ELR (cell line): ENCODE measurements at regions not wholly inside any gene's neighbourhood (a gene's known extent, or its start where the extent isn't known, plus 50 kb on each side); places are given as distances from the start of the nearest gene placed in this dataset.
"Not testable (repeated sequence)": the region's sequence is repeated elsewhere in the genome, so short reads cannot be mapped to it uniquely, and the experiment has no call there.

ENCODE experiments used
- DNase-seq: peaks from one replicate; pipeline ENCODE4 v3.0.0-alpha.2; 2015; ENCODE audit warnings: low read depth

DNA sequence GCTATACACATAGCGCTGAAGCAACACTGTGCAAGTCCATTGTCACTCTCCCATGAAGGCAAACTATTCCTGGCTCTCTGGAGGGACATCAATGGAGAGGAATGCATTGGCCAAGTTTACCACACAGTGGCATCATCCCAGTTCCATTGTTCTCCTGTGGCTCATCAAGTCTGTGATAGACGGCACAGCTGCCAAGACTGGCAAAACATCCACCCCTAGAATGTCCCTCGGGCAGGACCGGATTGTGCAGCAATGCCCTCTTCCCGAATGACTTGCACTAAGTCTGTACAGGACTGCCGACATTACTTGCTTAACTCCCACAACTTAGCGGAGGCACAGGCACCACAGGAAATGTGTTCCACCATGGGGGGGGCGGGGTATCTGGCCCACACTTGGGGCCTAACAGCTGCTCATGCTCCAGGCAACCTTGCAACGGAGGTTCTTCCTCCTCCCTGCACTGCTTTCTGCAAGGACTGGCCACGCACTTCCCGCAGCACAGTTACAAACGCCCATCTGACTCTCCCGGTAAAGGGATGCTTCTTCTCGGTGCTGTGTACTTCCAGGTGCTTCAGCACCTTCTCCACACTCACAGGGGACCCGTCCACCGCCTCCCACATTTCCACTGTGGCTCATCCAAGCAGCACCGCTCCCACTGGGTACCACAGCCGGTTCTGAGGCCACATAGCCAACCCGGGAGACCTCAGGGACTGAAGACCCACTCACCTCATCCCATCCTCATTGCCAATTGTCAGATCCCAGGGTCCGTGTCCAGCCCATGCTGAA lies 1309.6 kb upstream of the RAG2 start:
- DNase-seq = no peak

DNA sequence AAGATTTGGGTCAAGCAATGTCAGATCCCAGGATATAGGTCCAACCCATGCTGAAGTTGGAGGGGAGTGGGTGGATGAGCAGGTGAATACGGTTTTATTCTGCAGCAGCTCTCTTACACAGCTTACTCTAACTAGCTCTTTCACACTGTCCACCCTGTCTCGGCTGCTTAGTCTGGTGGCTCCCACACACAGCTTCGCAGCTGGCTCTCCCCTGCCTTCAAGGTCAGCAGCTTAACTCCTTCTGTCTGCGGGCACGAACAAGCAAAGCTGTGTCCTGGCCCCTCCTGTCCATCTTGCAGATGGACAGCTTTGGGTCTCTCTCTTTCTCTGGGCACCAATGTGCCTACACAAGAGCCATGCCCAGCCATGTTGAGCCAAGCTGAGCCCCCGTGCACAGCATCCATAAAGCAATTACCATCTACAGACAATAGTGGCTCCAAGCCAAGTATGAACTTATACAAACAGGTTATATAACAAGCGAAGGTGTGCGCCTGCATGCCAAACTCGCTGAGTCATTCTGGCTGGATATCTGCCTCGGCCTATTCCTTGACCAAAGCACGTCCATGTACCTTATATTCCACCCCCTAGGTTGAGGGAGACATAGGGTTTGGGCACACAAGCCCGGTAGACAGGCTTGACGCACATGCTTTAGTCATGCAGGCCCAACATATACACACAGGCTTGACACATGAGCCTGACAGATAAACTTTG lies 1307.8 kb upstream of the RAG2 start:
- no peak for DNase-seq

DNA sequence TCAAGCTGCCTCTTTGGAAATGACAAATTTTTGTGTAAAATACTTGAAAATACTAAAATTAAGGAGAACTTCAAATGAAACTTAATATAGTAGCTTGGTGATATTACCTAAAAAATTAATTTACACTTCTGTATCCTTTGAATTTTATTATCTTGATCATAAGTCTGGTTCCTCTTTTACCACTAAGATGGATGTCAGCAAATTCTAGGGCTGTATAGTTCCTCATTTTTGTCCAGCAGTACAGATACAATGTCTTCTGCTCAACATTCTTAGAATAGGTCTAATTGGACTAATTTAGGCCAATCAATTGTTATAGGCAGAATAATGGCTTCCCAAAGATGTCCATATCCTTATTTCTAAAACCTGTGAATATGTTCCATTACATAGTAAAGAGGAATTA lies 1298.0 kb upstream of the RAG2 start:
- DNase-seq = no peak

DNA sequence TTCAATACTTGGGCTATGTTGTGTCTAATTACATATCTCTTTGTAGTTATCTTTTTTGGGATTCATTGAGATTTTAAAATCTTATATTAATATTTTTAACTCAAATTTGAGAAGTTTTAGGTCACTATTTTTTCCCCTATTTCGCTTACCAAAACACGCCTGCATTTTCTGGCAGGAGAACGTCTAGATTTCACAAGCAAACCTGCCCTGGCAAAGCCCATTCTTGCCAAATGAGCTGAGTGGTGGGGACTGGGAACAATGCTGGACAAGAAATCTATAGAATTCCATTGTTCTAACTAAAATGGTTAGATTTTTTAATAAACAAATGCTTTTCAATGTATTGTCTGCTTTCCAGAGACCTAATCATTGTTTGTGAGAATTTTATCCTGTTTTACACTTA lies 1283.7 kb upstream of the RAG2 start:
- DNase-seq = no peak

DNA sequence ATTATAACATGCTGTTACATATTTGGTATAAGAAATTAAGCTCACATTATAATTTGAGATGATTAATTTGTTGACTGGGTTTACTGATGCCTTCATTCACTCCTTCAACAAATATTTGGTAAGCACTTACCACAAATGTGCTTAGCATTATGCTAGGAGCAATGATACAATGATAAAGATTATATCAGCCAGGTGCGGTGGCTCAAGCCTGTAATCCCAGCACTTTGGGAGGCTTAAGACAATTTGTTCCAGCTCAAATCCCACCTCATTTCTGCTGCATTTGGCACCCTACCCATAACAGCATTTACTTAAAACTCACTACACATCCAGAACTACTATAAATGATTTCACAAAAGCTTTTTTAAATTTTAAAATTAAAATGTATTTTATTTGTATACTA lies 1263.6 kb upstream of the RAG2 start:
- DNase-seq = no peak

DNA sequence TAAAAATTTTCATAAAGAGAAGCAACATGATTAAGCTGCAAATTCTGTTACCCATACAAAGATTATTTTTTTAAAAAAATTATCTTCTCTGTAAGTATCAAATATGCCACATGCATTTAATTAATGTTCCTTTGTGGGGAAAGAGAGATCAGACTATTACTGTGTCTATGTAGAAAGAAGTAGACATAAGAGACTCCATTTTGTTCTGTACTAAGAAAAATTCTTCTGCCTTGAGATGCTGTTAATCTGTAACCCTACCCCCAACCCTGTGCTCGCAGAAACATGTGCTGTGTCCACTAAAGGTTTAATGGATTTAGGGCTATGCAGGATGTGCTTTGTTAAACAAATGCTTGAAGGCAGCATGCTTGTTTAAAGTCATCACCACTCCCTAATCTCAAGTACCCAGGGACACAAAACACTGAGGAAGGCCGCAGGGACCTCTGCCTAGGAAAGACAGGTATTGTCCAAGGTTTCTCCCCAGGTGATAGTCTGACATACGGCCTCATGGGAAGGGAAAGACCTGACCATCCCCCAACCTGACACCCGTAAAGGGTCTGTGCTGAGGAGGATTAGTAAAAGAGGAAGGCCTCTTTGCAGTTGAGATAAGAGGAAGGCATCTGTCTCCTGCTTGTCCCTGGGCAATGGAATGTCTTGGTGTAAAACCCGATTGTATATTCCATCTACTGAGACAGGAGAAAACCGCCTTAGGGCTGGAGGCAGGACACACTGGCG lies 1260.9 kb upstream of the RAG2 start:
- DNase-seq = not testable (repeated sequence)

DNA sequence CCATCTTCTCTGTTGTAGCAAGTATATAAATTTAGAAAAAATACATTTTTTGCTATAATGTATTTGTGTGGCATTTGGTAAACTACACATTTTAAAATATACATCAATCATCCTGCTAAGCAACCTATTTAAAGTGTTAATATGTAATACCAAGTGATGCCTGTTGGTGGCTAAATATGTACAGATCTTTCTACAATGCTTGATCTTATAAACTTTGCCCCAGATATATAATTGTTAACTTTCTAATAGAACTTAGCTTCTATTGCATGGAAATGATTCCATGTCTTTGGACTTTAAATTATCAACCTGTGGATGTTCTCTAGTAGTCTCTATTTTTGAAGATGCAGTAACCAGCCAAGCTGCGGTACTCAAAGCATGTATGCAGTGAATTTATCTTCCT lies 1260.4 kb upstream of the RAG2 start:
- DNase-seq = peak; percentile 11

DNA sequence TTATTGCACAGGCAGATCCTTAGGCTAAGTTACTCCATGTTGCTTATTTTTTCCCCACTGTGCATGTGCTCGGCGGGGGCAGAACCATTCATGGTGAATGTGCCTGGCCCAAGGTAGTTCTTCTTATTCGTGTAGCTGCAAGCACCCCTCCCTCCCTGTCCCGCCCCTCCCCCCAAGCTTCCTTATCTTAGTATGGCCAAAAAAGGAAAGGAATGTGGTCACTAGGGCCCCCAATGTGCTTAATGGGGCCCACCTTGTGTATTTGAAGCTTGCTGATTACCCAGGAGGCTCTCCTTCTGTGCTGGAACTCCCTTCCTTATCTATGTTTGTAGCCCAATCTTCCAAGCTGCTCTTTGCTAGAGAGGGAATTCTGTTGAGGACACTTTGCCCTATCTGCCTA lies 1259.7 kb upstream of the RAG2 start:
- no peak for DNase-seq

DNA sequence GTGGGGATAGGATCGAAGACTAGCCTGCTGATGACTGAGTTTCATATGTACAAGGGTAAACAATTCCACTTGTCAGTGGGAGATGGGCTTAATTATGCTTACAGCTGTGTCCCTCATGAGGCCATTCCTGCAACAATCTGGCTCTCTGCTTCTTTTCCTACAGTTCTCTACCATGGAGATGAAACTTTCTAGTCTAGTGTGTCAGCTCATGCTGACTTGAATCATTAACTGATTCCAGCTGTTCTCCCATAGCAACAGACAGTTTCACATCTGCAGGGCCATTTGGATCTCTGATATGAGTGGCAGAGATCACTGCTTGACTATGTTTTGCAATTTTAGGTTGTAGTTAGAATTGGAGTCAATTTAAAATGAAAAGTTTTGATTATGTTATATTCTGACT lies 1251.7 kb upstream of the RAG2 start:
- no peak for DNase-seq

DNA sequence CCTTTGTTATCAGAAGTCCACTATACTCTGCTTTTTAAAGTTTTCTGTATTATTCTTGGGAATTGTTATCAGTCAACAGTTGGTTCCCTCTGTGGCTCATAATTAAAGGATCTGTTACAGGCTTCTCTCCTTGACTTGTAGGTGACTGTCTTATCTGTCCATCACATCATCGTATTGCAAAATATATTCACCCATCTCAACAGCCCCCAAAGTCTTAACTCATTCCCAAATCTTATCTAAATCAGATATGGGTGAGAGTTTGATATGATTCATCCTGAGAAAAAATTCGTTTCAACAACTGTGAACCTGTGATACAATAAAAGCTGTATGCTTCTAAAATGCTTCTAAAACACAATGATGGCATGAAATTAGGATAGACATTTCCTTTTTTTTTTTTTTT lies 1245.6 kb upstream of the RAG2 start:
- DNase-seq = no peak

DNA sequence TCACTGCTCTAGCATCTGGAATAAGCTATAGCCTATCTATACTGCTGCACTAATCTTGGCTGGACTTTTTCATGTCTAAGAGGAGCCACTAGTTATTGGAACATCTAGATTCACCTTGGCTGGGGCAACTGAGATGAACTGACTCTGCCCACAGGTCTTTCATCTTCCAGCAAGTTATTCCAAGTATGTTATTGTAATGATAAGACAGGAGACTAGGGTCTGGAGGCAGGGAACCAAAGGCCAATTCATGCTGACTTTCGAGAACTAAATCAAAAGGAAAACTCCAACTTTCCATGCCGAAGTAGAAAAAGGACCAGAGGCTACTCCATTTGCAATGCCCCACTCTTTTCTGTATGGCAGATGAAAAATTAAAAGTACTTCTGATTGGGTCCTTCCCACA lies 1243.0 kb upstream of the RAG2 start:
- DNase-seq = no peak

DNA sequence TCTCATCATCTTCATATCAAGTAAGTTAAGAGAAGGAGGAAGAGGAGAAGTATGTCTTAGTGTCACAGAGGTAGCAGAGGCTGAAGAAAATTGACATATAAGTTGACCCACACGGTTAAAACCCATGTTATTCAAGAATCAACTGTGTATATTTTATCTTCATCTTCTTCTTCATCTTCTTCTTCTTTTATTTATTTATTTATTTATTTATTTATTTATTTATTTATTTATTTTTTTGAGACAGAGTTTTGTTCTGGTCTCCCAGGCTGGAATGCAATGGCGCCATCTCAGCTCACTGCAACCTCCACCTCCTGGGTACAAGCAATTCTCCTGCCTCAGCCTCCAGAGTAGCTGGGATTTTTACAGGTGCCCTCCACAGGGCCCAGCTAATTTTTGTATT lies 1242.3 kb upstream of the RAG2 start:
- not testable (repeated sequence) for DNase-seq

DNA sequence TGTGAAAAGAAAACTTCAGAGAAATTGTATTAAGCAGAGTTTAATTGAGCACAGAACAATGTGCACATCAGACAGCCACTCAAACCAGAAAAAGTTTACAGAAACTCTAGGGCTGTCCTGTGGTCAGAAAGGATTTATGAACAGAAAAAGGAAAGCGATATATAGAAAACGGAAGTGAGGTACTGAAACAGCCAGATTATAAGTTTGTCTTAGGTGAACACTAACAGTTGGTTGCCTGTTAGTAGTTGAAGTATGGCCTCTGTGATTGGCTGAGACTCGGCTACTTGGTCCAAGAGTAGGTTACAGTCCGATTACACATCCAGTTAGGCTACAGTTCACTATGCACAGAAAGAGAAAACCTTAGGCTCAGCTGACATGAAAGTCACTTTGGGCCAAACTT lies 1232.5 kb upstream of the RAG2 start:
- no peak for DNase-seq

DNA sequence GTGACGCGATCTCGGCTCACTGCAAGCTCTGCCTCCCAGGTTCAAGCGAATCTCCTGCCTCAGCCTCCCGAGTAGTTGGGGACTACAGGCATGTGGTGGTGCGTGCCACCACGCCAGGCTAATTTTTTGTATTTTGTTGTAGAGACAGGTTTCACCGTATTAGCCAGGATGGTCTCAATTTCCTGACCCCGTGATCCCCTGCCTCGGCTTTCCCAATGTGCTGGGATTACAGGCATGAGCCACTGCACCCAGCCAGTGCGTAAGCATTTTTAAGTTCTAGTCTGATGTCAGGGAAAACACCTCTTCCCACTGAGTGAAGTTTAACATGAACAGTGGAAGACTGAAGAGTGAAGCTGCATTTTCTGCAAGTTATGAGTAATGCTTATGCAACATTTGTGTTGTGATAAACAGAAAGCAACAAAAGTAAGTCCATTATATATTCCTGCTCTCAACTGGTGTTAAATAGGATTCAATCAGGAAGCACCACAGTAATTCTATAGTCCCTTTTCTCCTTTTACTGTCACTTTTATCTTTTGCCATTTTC lies 1219.8 kb upstream of the RAG2 start:
- DNase-seq = no peak

DNA sequence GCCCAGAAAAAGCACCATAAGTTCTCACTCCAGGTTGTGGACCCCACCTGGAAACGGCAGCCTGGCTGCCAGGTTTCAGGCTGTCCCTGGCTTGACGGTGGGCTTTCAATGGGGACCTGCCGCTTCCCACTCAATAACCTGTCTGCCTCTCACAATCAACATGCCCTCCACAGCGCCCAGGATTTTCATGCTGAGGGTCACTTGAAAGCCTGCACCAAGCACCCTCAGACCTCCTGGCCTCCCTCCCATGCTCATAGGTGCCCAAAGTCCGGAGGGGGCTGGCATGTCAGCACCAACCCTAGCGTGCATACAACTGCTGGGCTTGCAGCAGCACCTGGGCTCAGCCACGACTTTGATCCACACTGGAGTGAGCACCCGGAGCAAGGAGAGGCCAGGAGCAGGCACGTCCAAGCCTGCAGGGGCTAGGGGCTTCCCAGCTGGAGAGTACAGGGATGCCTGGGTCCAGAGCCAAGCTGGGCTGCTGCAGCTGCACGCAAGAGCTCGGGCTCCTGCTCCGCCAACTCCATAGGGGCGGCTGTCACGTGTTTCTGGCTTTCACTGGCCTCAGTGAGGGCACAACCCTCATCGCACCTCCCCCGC lies 1214.3 kb upstream of the RAG2 start:
- no peak for DNase-seq

DNA sequence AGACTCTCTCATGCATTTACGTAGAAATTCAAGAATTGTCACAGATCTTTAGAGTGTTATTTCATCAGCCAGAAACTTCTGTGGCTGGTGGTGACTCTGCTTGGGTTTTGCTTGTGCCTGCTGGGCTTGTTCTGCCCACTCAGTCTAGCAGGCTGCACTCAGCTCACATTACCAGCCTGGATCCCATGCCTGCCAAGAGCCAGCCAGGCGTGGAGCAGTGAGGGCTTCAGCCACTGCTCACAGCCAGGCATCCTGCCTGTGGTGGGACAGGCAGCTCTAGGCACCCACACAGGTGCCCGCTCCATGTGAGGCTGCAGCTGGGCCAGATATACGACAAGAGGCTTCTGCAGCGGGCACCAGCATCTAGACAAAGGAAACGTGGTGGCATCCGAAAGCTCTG lies 1213.3 kb upstream of the RAG2 start:
- no peak for DNase-seq

DNA sequence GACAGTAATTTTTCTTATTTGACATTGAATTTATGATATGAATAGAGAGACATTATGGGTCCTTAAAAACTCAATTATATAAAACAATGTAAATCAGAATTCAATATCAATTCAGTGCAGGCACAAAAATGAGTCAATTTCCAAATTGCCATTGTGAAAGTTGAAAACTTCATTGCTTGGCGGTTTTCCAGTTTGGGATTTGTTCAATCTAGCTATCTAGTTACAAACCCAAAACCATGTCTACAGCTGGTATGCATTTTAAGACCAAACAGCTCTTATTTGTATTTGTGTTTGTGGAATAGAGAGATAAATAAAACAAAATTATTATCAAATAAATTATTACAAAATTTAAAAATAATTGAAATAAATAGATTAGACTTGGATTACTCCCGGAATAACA lies 1206.6 kb upstream of the RAG2 start:
- no peak for DNase-seq

DNA sequence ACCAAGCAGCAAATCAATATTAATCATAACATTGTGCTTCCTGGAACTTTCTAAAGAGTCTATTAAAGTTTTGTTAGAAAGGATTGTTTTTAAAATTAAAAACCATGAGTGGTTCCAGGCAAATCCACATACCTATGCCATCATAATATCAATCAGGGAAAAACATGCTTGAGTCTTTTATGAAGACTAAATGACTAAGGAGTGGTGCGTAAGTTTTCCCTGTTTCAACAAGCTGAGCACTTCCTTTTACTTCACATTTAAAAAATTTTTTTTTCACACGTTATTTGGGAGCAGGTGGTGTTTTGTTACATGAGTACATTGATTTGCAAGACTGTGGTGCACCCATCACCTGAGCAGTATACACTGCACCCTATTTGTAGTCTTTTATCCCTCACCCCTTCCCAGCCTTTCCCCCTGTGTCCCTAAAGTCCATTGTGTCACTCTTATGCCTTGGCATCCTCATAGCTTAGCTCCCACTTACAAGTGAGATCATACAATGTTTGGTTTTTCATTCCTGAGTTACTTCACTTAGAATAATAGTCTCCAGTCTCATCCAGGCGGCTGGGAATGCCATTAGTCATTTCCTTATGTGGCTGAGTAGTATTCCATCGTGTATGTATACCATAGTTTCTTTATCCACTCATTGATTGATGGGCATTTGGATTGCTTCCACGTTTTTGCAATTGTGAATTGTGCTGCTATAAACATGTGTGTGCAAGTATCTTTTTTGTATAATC lies 1190.3 kb upstream of the RAG2 start:
- DNase-seq = peak; percentile 86

DNA sequence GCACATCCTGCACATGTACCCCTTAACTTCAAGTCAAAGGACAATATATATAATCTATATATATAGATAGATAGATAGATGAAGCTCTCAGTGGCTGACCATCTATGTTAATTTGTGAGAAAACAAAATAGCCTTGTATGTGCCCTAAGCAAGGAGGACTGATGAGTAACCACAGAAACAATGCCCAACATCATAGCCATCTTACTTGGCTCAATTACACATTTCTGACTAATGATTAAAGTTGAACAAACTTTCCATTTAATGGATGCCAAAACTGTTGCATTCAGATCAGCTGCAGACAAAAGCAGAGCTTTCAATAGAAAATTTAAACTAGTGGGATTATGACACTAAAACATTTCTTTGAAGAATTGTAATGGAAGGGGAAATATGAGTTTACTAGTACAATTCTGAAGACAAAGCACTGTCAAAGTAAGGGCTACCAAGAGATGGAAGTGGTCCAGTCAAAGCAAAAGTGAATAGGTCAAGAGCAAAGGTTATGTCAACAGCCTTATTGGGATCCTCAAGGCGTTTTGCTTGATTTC lies 1188.2 kb upstream of the RAG2 start:
- peak; percentile 57 for DNase-seq

DNA sequence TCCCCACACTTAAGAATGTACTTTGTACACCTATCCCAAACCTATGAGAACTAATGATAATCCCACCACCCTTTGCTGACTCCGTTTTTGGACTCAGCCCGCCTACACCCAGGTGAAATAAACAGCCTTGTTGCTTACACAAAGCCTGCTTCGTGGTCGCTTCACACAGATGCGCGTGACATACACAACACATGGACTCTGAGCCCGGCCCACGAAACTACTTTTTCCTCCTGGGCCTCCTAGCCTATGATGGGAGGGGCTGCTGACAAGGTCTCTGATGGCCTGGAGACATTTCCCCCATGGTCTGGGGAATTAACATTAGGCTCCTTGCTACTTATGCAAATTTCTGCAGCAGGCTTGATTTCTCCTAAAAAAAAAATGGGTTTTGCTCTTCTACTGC lies 1176.4 kb upstream of the RAG2 start:
- DNase-seq = no peak

DNA sequence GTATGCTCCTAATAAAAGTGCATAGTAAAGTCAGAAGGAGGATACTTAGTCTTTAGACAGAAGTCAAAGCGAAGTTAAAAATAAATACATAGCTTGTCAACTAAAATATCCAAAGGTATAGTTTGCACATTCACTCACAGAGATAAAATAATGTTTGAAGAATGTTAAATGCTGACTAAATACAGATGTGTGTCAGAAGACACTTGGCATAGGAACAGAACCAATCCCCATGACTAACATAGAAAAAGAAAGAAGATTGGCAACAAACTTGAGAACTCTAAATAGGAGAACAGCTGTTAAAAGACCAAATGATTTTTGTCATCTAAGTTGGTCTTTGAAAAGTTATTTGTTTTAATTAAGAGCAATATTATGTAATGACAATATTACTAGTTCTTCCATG lies 1172.1 kb upstream of the RAG2 start:
- DNase-seq = no peak
